ENCODE measurements at regions not wholly inside any gene's neighbourhood (a gene's known extent, or its start where the extent isn't known, plus 50 kb on each side); places are given as distances from the start of the nearest gene placed in this dataset.
"Not testable (repeated sequence)": the region's sequence is repeated elsewhere in the genome, so short reads cannot be mapped to it uniquely, and the experiment has no call there.

DNA sequence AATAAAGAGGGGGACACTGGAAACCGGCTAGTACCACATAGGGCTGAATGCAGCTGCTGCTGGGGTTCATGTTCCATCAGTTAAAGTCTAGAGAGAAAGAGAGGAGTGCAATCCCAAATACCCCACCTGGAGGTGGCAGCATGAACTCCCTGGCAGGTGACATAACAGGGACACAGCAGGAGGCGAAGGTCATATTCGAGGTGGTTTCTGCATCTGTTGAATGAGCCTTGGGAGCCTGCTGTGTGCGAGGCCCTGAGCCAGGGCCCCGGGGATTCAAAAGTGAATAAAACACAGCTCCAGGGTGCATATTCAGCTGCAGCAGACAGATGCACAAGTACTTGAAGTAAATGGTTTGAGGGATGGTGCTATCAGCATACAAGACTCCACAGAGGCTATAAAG lies 456.8 kb downstream of the SETD4 start:
- H3K36me3 ChIP-seq = no peaks in the 10 kb centered on the region
- peak in 1 of 2 experiments; percentile 39 for DNase-seq
- no peaks in the 10 kb centered on the region for H3K27me3 ChIP-seq
- no peak overlapping the region for H3K27ac ChIP-seq
- no peak overlapping the region for H3K4me3 ChIP-seq
- H3K9me3 ChIP-seq (replicated peaks) = 0 out of 2 replicates have a peak, but pooled peaks cover 3% of the 10 kb centered on the region
- H3K4me1 ChIP-seq = peaks cover 4% of the 10 kb centered on the region; the same call in 1 of the 2 replicates

DNA sequence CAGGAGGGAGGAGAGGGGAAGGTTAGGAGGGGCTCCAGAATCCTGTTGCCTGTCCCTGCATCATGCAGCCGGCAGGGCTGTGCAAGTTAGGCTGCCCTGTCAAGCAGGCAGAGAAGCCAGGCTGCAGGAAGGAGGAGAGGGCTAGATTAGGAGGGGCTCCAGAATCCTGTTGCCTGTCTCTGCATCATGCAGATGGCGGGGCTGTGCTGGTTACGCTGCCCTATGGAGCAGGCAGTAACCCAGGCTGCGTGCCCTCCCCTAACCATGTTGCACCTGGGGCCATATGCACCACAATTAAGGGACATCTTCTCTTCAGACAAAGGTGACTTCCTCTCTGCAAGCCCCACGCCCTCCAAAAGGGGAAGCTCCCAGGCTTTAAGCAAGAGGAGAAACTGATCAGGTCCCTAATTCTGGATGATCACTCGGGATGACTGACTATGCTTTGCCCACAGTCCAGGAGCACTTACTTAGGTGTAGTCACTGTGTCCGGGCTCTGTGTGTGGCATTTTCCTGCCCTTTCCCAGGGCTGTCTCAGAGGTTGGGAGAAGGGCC lies 457.4 kb downstream of the SETD4 start:
- Histone ChIP-seq H3K27me3 (no peaks in the 10 kb centered on the region), H3K4me1 (peaks cover 4% of the 10 kb centered on the region; the same call in 1 of the 2 replicates), H3K9me3 (replicated peaks) (0 out of 2 replicates have a peak, but pooled peaks cover 3% of the 10 kb centered on the region), H3K4me3 (no peak overlapping the region), H3K36me3 (no peaks in the 10 kb centered on the region), H3K27ac (no peak overlapping the region)
- DNase-seq = no peak

DNA sequence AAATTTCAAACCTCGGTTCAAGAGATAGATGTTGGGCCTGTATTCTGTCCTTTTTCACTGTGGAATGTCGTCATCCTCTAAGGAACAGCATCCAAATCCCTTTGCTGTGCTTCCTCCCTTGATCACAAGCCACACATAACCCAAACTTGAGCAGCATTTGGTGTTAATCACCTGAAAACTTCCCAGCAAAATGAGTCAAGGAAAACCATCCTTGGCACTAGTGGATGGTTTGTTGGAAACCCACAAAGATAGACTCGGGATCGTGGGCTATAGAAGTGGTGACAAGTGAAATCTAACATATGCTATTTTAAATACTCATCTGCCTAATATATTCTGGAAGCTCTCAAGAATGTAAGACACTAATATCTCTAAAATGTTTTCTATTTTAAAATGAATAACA lies 459.1 kb downstream of the SETD4 start:
- Histone ChIP-seq H3K27ac (no peak overlapping the region), H3K4me1 (peaks cover 4% of the 10 kb centered on the region; the same call in 1 of the 2 replicates)

DNA sequence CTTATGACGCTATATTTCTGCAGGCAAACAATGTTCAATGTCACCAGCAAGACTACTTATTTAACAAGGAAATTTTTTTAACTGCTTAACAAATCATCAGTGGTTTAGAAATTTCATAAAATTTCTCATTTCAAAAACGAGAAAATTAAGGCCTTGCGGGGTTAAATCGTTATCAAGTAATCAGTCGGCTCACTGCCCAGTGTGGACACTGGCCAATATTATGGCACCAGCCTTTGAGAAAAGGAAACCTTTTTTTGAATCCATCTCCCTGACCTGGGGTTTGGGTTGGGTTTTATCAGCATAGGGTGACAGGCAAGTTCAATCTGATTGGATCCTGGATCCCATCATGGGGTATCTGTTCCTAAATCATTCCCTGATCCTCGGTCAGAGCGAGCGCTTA lies 461.2 kb downstream of the SETD4 start:
- no peak overlapping the region for H3K27ac ChIP-seq
- no peak overlapping the region for H3K4me3 ChIP-seq
- no peak for DNase-seq
- H3K36me3 ChIP-seq = no peaks in the 10 kb centered on the region
- H3K27me3 ChIP-seq = no peaks in the 10 kb centered on the region
- H3K9me3 ChIP-seq (replicated peaks) = no peaks in the 10 kb centered on the region
- peaks cover 4% of the 10 kb centered on the region; the same call in 1 of the 2 replicates for H3K4me1 ChIP-seq

More for the DNA sequence above, 459.1 kb downstream of the SETD4 start:
- DNase-seq = no peak
- H3K27me3 ChIP-seq = no peaks in the 10 kb centered on the region
- H3K36me3 ChIP-seq = no peaks in the 10 kb centered on the region
- H3K9me3 ChIP-seq (replicated peaks) = no peaks in the 10 kb centered on the region
- no peak overlapping the region for H3K4me3 ChIP-seq

DNA sequence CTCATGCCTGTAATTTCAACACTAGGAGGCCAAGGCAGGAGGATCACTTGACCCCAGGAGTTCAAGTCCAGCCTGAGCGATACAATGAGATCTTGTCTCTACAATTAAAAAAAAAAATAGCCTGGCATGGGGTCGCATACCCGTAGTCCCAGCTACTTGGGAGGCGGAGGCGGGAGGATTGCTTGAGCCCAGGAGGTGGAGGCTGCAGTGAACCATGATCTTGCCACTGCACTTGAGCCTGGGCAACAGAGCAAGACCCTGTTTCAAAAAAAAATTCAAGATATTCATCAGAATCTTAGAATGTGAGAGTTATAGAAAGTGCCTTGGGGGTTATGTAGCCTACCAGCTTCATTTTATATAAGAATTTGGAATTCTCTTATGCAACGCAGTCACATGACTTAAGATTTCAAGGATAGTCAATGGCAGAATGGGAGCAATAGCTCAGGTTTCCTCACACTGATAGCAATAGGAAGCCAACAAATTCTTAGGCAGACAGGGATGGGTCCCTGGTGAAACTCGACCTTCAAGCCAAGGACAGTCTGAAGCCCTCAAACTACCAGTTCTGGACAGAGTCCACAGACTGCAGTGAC lies 462.5 kb downstream of the SETD4 start:
- Histone ChIP-seq H3K4me3 (no peak overlapping the region), H3K36me3 (no peaks in the 10 kb centered on the region), H3K27me3 (no peaks in the 10 kb centered on the region), H3K27ac (no peak overlapping the region), H3K4me1 (peaks cover 7% of the 10 kb centered on the region), H3K9me3 (replicated peaks) (no peaks in the 10 kb centered on the region)
- DNase-seq = no peak

DNA sequence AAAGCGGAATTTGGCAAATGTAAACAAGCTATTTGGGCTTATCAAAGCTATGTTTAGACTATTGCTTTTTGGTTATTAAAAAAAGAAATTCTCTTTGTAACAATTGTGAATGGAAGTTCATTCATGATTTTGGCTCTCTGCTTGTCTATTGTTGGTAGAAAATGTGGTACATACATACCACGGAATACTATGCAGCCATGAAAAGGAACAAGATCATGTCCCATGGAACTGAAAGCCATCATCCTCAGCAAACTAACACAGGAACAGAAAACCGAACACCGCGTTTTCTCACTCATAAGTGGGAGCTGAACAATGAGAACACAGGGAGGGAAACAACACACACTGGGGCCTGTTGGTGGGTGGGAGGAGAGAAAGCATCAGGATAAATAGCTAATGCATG lies 465.4 kb downstream of the SETD4 start:
- H3K4me3 ChIP-seq = no peak overlapping the region
- H3K9me3 ChIP-seq (replicated peaks) = no peaks in the 10 kb centered on the region; the same call in 1 of the 2 replicates
- DNase-seq = no peak
- no peaks in the 10 kb centered on the region; the same call in 1 of the 2 replicates for H3K36me3 ChIP-seq
- H3K27me3 ChIP-seq = no peaks in the 10 kb centered on the region
- peaks cover 19% of the 10 kb centered on the region for H3K4me1 ChIP-seq
- no peak overlapping the region for H3K27ac ChIP-seq

DNA sequence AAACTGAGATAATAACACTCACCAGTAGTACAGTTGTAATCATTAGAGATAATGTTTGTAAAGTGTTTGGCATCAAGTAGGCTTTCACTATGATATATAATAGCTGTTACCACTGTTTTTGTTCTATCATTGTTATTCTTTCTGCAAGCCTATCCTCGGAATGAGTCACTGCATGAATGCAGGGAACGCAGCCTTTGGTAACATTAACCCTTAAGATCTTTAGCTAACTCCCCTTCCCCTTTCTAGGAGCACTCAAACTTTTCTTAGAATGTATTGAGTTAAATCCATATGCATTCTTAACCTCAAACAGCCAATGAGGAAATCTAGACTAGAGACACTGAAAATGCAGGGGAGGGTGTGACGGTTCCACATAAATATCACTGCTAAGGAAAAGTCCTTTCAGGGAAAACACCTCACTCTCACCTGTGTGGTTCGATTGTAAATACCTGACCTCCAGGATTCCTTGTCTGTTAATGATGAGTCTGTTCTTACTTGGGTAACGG lies 467.3 kb downstream of the SETD4 start:
- Histone ChIP-seq H3K4me1 (peaks cover 19% of the 10 kb centered on the region), H3K36me3 (no peaks in the 10 kb centered on the region; the same call in 1 of the 2 replicates), H3K27ac (no peak overlapping the region), H3K9me3 (replicated peaks) (no peaks in the 10 kb centered on the region; the same call in 1 of the 2 replicates), H3K27me3 (no peaks in the 10 kb centered on the region), H3K4me3 (no peak overlapping the region)
- peak in 1 of 2 experiments; percentile 34 for DNase-seq

DNA sequence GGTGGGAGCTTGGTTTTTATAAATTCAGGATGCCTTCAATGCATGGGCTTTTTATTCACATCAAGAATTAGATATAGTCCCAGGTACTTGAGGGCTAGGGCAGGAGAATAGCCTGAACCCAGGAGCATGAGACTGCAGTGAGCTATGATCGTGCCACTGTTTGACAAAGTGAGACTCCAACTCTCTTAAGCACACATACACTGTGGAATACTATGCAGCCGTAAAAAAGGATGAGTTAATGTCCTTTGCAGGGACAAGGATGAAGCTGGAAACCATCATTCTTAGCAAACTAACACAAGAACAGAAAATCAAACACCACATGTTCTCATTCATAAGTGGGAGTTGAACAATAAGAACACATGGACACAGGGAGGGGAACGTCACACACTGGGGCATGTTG lies 470.0 kb downstream of the SETD4 start:
- H3K36me3 ChIP-seq; H3K4me3 ChIP-seq; H3K9me3 ChIP-seq (replicated peaks): not testable (repeated sequence)

DNA sequence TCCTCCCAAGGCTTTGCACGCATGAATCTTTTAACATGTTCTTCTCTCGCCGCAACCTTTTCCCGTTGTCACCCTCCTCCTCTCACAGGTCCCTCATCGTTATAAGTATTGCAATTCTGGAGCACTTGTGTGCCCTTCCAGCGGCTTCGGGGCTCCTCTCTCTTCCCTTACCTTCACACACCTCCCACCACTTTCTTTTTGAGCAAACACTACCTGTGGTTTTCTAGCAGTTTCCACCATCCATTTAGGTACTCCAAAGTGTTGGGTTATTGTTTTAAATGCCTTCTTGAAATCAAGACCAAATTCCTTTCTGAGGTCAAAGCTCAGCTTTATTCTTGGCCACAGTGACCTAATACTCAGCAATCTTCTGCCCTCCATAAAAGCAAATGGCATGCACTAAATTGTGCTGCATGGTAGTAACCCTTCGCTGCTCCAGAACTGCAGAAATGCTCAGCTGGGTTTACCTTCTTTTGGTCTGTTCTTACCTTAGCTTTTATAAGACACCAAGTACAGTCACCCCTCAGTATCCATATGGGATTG lies 472.4 kb downstream of the SETD4 start:
- H3K27ac ChIP-seq = no peak overlapping the region

More for the DNA sequence above, 470.0 kb downstream of the SETD4 start:
- H3K27ac ChIP-seq, H3K27me3 ChIP-seq, DNase-seq: not testable (repeated sequence)
- H3K4me1 ChIP-seq = peaks cover 19% of the 10 kb centered on the region

DNA sequence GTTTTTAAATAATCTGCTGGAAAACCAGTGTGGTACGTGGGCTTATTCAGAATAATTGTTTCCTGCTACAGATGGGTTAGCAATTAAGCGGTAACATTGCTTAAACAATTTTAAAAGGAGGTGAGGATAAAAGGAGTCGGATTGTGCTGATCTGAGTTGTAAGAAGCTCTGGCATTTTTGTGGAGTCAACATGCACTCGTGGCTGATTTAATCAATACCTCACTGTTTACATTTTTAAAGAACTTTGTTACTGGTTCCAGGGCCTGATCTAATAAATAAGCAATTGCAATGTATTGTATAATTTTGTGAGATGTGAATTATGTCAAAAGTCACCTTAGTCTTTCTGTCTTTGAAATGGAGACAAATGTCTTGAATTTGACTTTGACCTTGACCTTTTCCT lies 474.0 kb downstream of the SETD4 start:
- peaks cover 4% of the 10 kb centered on the region; the same call in 1 of the 2 replicates for H3K4me1 ChIP-seq
- H3K36me3 ChIP-seq = no peaks in the 10 kb centered on the region; the same call in 1 of the 2 replicates
- no peaks in the 10 kb centered on the region for H3K27me3 ChIP-seq
- H3K9me3 ChIP-seq (replicated peaks) = no peaks in the 10 kb centered on the region; the same call in 1 of the 2 replicates
- H3K27ac ChIP-seq = no peak overlapping the region
- H3K4me3 ChIP-seq = no peak overlapping the region
- no peak for DNase-seq

More for the DNA sequence above, 472.4 kb downstream of the SETD4 start:
- no peak overlapping the region for H3K4me3 ChIP-seq
- peaks cover 13% of the 10 kb centered on the region for H3K4me1 ChIP-seq
- H3K36me3 ChIP-seq = no peaks in the 10 kb centered on the region; the same call in 1 of the 2 replicates
- no peak for DNase-seq
- no peaks in the 10 kb centered on the region for H3K27me3 ChIP-seq
- no peaks in the 10 kb centered on the region; the same call in 1 of the 2 replicates for H3K9me3 ChIP-seq (replicated peaks)

DNA sequence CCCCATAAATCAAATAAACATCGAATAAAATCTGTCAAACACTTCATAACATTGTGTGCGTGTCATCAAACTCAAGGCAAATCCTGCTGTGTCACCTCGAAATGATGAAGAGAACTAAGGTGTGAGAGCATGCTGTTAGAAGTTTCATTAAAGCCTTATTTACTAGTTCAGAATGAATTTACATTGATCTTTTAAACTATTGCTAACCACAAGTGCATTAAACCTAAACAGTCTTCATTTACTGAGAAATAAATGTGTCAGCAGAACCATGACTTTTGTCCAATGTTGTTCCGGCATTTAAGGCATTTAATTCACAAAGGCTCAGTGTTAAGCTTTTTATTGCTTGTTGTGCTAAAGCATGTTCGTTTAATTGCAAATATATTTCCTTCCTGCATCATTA lies 474.4 kb downstream of the SETD4 start:
- no peak for DNase-seq
- 0 out of 2 replicates have a peak, but pooled peaks cover under 1% of the 10 kb centered on the region for H3K4me1 ChIP-seq
- H3K4me3 ChIP-seq = no peak overlapping the region
- no peak overlapping the region for H3K27ac ChIP-seq
- no peaks in the 10 kb centered on the region; the same call in 1 of the 2 replicates for H3K9me3 ChIP-seq (replicated peaks)
- H3K27me3 ChIP-seq = no peaks in the 10 kb centered on the region
- H3K36me3 ChIP-seq = no peaks in the 10 kb centered on the region; the same call in 1 of the 2 replicates

DNA sequence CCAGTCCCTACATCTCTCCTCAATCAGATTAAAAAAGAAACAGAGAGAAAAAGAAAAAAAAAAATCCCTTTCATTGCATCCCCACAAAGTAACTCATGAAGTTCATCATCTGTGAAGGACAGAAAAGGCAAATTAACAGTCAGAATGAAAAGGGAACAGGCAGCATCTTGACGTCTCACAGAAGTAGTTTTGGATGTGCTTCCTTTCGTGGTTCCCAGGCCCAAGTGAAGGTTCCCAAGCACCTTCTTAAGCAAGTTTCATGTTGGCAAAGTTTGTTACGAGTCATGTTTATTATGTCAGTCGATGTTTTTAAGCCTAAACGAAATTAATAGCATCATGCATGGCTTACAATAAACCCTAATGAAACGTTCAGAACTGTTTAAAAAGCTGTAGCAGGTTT lies 475.2 kb downstream of the SETD4 start:
- H3K4me1 ChIP-seq = no peaks in the 10 kb centered on the region
- no peaks in the 10 kb centered on the region for H3K27me3 ChIP-seq
- no peak for DNase-seq

DNA sequence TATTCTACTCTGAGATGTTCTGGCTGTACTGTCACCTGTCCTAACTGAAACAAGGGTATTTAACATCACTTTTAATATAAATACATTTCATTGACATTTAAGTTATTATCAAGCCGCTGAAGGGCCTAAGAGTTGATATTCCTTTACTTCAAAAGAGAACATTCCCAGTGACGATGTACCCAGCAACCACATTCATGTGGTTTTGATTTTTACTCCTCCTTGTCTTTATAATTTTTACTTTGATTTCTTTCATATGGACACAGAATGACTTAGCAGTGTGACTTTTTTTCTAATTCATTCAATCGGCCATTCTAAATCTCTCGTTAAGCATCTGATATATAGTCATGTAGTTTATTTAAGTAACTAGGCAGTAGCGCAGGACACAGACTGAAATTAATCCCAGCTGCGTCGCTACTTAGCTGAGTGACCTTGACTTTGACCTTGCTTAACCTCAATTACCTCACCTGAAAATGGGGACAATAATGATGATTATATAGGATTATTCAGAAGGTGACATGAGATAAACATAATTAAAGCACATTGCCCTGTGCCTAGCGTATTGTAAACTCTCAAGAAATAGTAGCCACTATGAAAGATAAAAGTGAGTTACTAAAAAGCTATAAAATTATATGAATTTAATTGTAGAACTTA lies 476.6 kb downstream of the SETD4 start:
- Histone ChIP-seq H3K27me3 (no peaks in the 10 kb centered on the region), H3K4me1 (no peaks in the 10 kb centered on the region), H3K36me3 (no peaks in the 10 kb centered on the region), H3K4me3 (no peak overlapping the region), H3K9me3 (replicated peaks) (no peaks in the 10 kb centered on the region), H3K27ac (no peak overlapping the region)
- DNase-seq = no peak

More for the DNA sequence above, 475.2 kb downstream of the SETD4 start:
- Histone ChIP-seq H3K36me3 (no peaks in the 10 kb centered on the region; the same call in 1 of the 2 replicates), H3K9me3 (replicated peaks) (no peaks in the 10 kb centered on the region; the same call in 1 of the 2 replicates), H3K27ac (no peak overlapping the region), H3K4me3 (no peak overlapping the region)

DNA sequence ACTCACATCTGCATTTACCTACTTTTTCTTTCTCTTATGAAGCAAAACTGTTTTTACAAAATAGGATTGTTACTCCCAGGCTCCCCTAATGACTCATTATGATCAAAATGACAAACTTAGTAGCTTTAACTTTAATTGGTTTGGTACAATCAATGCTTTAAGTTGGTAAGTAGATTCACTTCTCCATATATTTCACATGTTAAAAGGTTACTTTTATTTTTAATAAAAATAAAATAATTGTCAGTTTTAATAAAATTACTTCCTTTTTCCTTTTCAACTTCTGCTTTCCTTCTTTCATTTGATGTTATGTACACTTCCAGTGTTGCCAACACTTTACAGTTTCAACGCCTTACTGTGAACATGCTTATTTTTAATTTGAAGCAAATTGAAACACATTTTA lies 477.6 kb downstream of the SETD4 start:
- no peaks in the 10 kb centered on the region for H3K36me3 ChIP-seq
- no peak overlapping the region for H3K4me3 ChIP-seq
- H3K9me3 ChIP-seq (replicated peaks) = no peaks in the 10 kb centered on the region
- no peaks in the 10 kb centered on the region for H3K4me1 ChIP-seq
- DNase-seq = no peak
- H3K27ac ChIP-seq = no peak overlapping the region
- H3K27me3 ChIP-seq = no peaks in the 10 kb centered on the region

DNA sequence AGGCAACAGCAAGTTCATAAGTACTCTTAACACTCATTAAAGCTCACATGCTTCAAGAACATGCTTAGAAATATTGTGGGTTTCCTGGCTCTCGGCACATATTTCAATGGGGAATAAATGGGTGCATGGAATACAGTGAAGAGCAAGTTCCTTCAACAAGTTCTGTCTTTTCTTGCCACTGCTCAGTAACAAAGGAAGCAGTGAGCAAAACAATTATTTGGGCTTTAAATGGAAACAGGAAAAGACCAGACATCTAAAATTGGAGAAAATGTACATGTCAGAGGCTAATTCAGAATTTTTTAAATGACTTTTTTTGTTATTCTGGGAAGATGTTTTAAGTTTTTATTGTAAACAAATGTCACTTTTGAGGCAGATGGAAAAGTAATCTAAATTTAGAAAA lies 478.7 kb downstream of the SETD4 start:
- H3K27ac ChIP-seq = no peak overlapping the region
- DNase-seq = no peak
- no peaks in the 10 kb centered on the region for H3K27me3 ChIP-seq
- H3K9me3 ChIP-seq (replicated peaks) = no peaks in the 10 kb centered on the region
- no peaks in the 10 kb centered on the region for H3K4me1 ChIP-seq
- no peaks in the 10 kb centered on the region for H3K36me3 ChIP-seq
- H3K4me3 ChIP-seq = no peak overlapping the region

Measured in SJCRH30 (cell line).